ENCODE measurements at regions not wholly inside any gene's neighbourhood (a gene's known extent, or its start where the extent isn't known, plus 50 kb on each side); places are given as distances from the start of the nearest gene placed in this dataset.

GRCh38 chr12:94079566-94080340 is 68.6 kb upstream of the PLXNC1 start:
- Histone ChIP-seq H3K4me1 (ENCODE audit: control insufficient read depth, insufficient read depth, low read length) (peaks cover 4% of the 10 kb centered on the region; the same call in 1 of the 2 replicates), H3K4me3 (ENCODE audit: low read depth, low read length) (no peak overlapping the region), H3K36me3 (ENCODE audit: control insufficient read depth, insufficient read depth, low read length) (no peaks in the 10 kb centered on the region), H3K9ac (ENCODE audit: low read depth, low read length) (no peak overlapping the region), H3K27ac (ENCODE audit: low read depth, low read length) (no peak overlapping the region), H3K9me3 (ENCODE audit: control insufficient read depth, insufficient read depth, low read length) (no peaks in the 10 kb centered on the region), H3K27me3 (ENCODE audit: control insufficient read depth, insufficient read depth, low read length) (no peaks in the 10 kb centered on the region)

GRCh38 chr12:94080341-94081009 is 67.9 kb upstream of the PLXNC1 start:
- no peak overlapping the region for H3K27ac ChIP-seq (ENCODE audit: low read depth, low read length)
- no peak overlapping the region for H3K9ac ChIP-seq (ENCODE audit: low read depth, low read length)
- H3K4me3 ChIP-seq (ENCODE audit: low read depth, low read length): no peak overlapping the region
- no peaks in the 10 kb centered on the region; the same call in 1 of the 2 replicates for H3K9me3 ChIP-seq (ENCODE audit: control insufficient read depth, insufficient read depth, low read length)
- H3K36me3 ChIP-seq (ENCODE audit: control insufficient read depth, insufficient read depth, low read length): no peaks in the 10 kb centered on the region
- no peaks in the 10 kb centered on the region for H3K27me3 ChIP-seq (ENCODE audit: control insufficient read depth, insufficient read depth, low read length)
- H3K4me1 ChIP-seq (ENCODE audit: control insufficient read depth, insufficient read depth, low read length): no peaks in the 10 kb centered on the region

- Histone ChIP-seq H3K27ac (ENCODE audit: low read depth, low read length) (no peak overlapping the region), H3K9ac (ENCODE audit: low read depth, low read length) (no peak overlapping the region), H3K36me3 (ENCODE audit: control insufficient read depth, insufficient read depth, low read length) (no peaks in the 10 kb centered on the region), H3K27me3 (ENCODE audit: control insufficient read depth, insufficient read depth, low read length) (no peaks in the 10 kb centered on the region), H3K9me3 (ENCODE audit: control insufficient read depth, insufficient read depth, low read length) (no peaks in the 10 kb centered on the region; the same call in 1 of the 2 replicates), H3K4me1 (ENCODE audit: control insufficient read depth, insufficient read depth, low read length) (no peaks in the 10 kb centered on the region), H3K4me3 (ENCODE audit: low read depth, low read length) (no peak overlapping the region)
Measured at GRCh38 chr12:94082690-94083089, 65.7 kb upstream of the PLXNC1 start.

- no peaks in the 10 kb centered on the region for H3K27me3 ChIP-seq (ENCODE audit: control insufficient read depth, insufficient read depth, low read length)
- no peaks in the 10 kb centered on the region; the same call in 1 of the 2 replicates for H3K9me3 ChIP-seq (ENCODE audit: control insufficient read depth, insufficient read depth, low read length)
- no peaks in the 10 kb centered on the region for H3K36me3 ChIP-seq (ENCODE audit: control insufficient read depth, insufficient read depth, low read length)
- no peak overlapping the region for H3K4me3 ChIP-seq (ENCODE audit: low read depth, low read length)
- H3K9ac ChIP-seq (ENCODE audit: low read depth, low read length): no peak overlapping the region
- H3K4me1 ChIP-seq (ENCODE audit: control insufficient read depth, insufficient read depth, low read length): no peaks in the 10 kb centered on the region
- H3K27ac ChIP-seq (ENCODE audit: low read depth, low read length): no peak overlapping the region
Measured at GRCh38 chr12:94089891-94090290, 58.5 kb upstream of the PLXNC1 start.

GRCh38 chr12:94091624-94092023 is 56.8 kb upstream of the PLXNC1 start:
- H3K27ac ChIP-seq (ENCODE audit: low read depth, low read length): no peak overlapping the region

GRCh38 chr12:94092516-94093241 is 55.7 kb upstream of the PLXNC1 start:
- Histone ChIP-seq H3K9ac (ENCODE audit: low read depth, low read length) (no peak overlapping the region), H3K4me1 (ENCODE audit: control insufficient read depth, insufficient read depth, low read length) (no peaks in the 10 kb centered on the region), H3K9me3 (ENCODE audit: control insufficient read depth, insufficient read depth, low read length) (no peaks in the 10 kb centered on the region), H3K27me3 (ENCODE audit: control insufficient read depth, insufficient read depth, low read length) (no peaks in the 10 kb centered on the region), H3K36me3 (ENCODE audit: control insufficient read depth, insufficient read depth, low read length) (no peaks in the 10 kb centered on the region), H3K27ac (ENCODE audit: low read depth, low read length) (no peak overlapping the region), H3K4me3 (ENCODE audit: low read depth, low read length) (no peak overlapping the region)

More at GRCh38 chr12:94091624-94092023, 56.8 kb upstream of the PLXNC1 start:
- no peaks in the 10 kb centered on the region for H3K4me1 ChIP-seq (ENCODE audit: control insufficient read depth, insufficient read depth, low read length)
- H3K27me3 ChIP-seq (ENCODE audit: control insufficient read depth, insufficient read depth, low read length): no peaks in the 10 kb centered on the region
- no peaks in the 10 kb centered on the region for H3K9me3 ChIP-seq (ENCODE audit: control insufficient read depth, insufficient read depth, low read length)
- no peak overlapping the region for H3K9ac ChIP-seq (ENCODE audit: low read depth, low read length)
- no peaks in the 10 kb centered on the region for H3K36me3 ChIP-seq (ENCODE audit: control insufficient read depth, insufficient read depth, low read length)
- H3K4me3 ChIP-seq (ENCODE audit: low read depth, low read length): no peak overlapping the region

- Histone ChIP-seq H3K27ac (ENCODE audit: low read depth, low read length) (no peak overlapping the region), H3K36me3 (ENCODE audit: control insufficient read depth, insufficient read depth, low read length) (no peaks in the 10 kb centered on the region), H3K4me1 (ENCODE audit: control insufficient read depth, insufficient read depth, low read length) (no peaks in the 10 kb centered on the region), H3K9ac (ENCODE audit: low read depth, low read length) (no peak overlapping the region), H3K9me3 (ENCODE audit: control insufficient read depth, insufficient read depth, low read length) (no peaks in the 10 kb centered on the region), H3K27me3 (ENCODE audit: control insufficient read depth, insufficient read depth, low read length) (peaks cover 5% of the 10 kb centered on the region; the same call in 1 of the 2 replicates), H3K4me3 (ENCODE audit: low read depth, low read length) (no peak overlapping the region)
Measured at GRCh38 chr12:94094700-94095099, 53.7 kb upstream of the PLXNC1 start.

DNA sequence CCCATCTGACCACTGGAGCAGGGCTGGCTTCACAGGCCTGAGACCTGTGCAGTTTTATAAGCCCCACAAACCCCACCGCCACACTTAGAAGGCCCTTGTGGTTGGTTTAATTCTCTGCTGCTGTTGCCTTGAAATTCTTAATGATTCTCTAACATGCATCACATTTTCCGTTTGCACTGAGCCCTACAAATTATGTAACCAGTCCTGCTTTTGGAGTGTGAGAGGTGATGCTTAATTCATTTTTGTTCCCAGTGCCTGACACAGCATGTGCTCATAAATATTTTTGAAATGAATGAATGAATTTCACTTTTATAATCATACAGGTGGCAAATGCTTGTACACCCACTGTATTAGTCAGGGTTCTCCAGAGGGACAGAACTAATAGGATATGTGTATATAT is 52.8 kb upstream of the PLXNC1 start:
- H3K36me3 ChIP-seq (ENCODE audit: control insufficient read depth, insufficient read depth, low read length): no peaks in the 10 kb centered on the region
- no peak overlapping the region for H3K4me3 ChIP-seq (ENCODE audit: low read depth, low read length)
- peaks cover 10% of the 10 kb centered on the region for H3K27me3 ChIP-seq (ENCODE audit: control insufficient read depth, insufficient read depth, low read length)
- no peak overlapping the region for H3K9ac ChIP-seq (ENCODE audit: low read depth, low read length)
- H3K27ac ChIP-seq (ENCODE audit: low read depth, low read length): no peak overlapping the region
- no peaks in the 10 kb centered on the region for H3K4me1 ChIP-seq (ENCODE audit: control insufficient read depth, insufficient read depth, low read length)
- no peaks in the 10 kb centered on the region for H3K9me3 ChIP-seq (ENCODE audit: control insufficient read depth, insufficient read depth, low read length)

- Histone ChIP-seq H3K9ac (ENCODE audit: low read depth, low read length) (no peak overlapping the region), H3K9me3 (ENCODE audit: control insufficient read depth, insufficient read depth, low read length) (no peaks in the 10 kb centered on the region), H3K27ac (ENCODE audit: low read depth, low read length) (no peak overlapping the region), H3K36me3 (ENCODE audit: control insufficient read depth, insufficient read depth, low read length) (no peaks in the 10 kb centered on the region), H3K4me3 (ENCODE audit: low read depth, low read length) (no peak overlapping the region), H3K27me3 (ENCODE audit: control insufficient read depth, insufficient read depth, low read length) (peaks cover 28% of the 10 kb centered on the region), H3K4me1 (ENCODE audit: control insufficient read depth, insufficient read depth, low read length) (no peaks in the 10 kb centered on the region)
Measured at GRCh38 chr12:94098466-94098865, 49.9 kb upstream of the PLXNC1 start.
